B cell (primary cell): ENCODE measurements at regions not wholly inside any gene's neighbourhood (a gene's known extent, or its start where the extent isn't known, plus 50 kb on each side); places are given as distances from the start of the nearest gene placed in this dataset.

ENCODE experiments used
- ATAC-seq: fragments of 200-7000 bp; cut with Tn5 transposase; one replicate; pipeline ENCODE4 v1.10.0; 2021; ENCODE audit warnings: low read depth, mild to moderate bottlenecking, moderate number of reproducible peaks, moderate library complexity
- CTCF ChIA-PET: fragments of 350-600 bp; sonication (Branson Sonifier 250); formaldehyde crosslinking; loops from one replicate; lab custom pipeline; 2021; ENCODE audit warnings: antibody characterized with exemption, inconsistent platforms; lab: Charles Lee
- POLR2A ChIA-PET: fragments of 350-600 bp; sonication (Branson Sonifier 250); formaldehyde crosslinking; loops from one replicate; lab custom pipeline; 2021; ENCODE audit warnings: antibody characterized with exemption; lab: Charles Lee
- DNase-seq: peaks from one replicate; pipeline ENCODE4 v3.0.0; 2013
- H2AFZ ChIP-seq: 2 replicates; pipeline ENCODE4 v1.6.1; 2012; ENCODE audit warnings: mild to moderate bottlenecking, low read depth, low read length; ENCODE audit not compliant: insufficient read depth, poor library complexity, severe bottlenecking
- H3K27ac ChIP-seq, 2 donors: 1 replicate in 1 of 2; 2 replicates in 1 of 2; pipeline ENCODE4 v1.5.1; 2012 to 2013; ENCODE audit warnings: low read length in 2 of 2, mild to moderate bottlenecking in 2 of 2, moderate library complexity in 1 of 2
- H3K27me3 ChIP-seq, 4 experiments: fragments of 200-600 bp in 1 of 4; sonication (generic) in 1 of 4; replicated peaks in 1 of 4; 1 replicate in 2 of 4; 2 replicates in 2 of 4; pipeline versions ENCODE4 v1.6.1 to v1.7.0; 2013 to 2016; ENCODE audit warnings: low read length in 3 of 4, mild to moderate bottlenecking in 2 of 4, mixed read lengths in 1 of 4, moderate library complexity in 1 of 4; ENCODE audit not compliant: insufficient read depth in 4 of 4, control insufficient read depth in 3 of 4; ENCODE audit errors: control extremely low read depth in 1 of 4
- H3K36me3 ChIP-seq, 2 experiments: replicated peaks in 1 of 2; 1 replicate in 1 of 2; 2 replicates in 1 of 2; pipeline versions ENCODE4 v1.6.1 to v1.7.1; 2013; ENCODE audit warnings: low read length in 1 of 2; ENCODE audit not compliant: insufficient read depth in 2 of 2, control insufficient read depth in 1 of 2; ENCODE audit errors: control extremely low read depth in 1 of 2, extremely low read depth in 1 of 2
- H3K4me1 ChIP-seq, 2 donors: fragments of 200-600 bp in 1 of 2; sonication (generic) in 1 of 2; 1 replicate in 1 of 2; 2 replicates in 1 of 2; pipeline versions ENCODE4 v1.5.1 to v1.6.1; 2013 to 2017; ENCODE audit warnings: low read length in 2 of 2; ENCODE audit not compliant: control insufficient read depth in 2 of 2, insufficient read depth in 2 of 2
- H3K4me2 ChIP-seq: replicated peaks from 2 replicates; pipeline ENCODE3; 2012; ENCODE audit warnings: mild to moderate bottlenecking, low read depth, low read length; ENCODE audit not compliant: poor library complexity, severe bottlenecking
- H3K4me3 ChIP-seq, 5 experiments: fragments of 200-600 bp in 1 of 5; sonication (generic) in 1 of 5; 1 replicate in 3 of 5; 2 replicates in 2 of 5; pipeline versions ENCODE4 v1.5.1 to v1.7.0; 2011 to 2016; ENCODE audit warnings: low read length in 4 of 5, mild to moderate bottlenecking in 4 of 5, low read depth in 2 of 5, control low read depth in 1 of 5, moderate library complexity in 1 of 5; ENCODE audit not compliant: insufficient read depth in 1 of 5; ENCODE audit errors: control extremely low read depth in 1 of 5, extremely low read depth in 1 of 5
- H3K79me2 ChIP-seq: fragments of 200-600 bp; sonication (generic); one replicate; pipeline ENCODE4 v1.6.0; 2016; ENCODE audit warnings: low read length; ENCODE audit not compliant: control insufficient read depth, insufficient read depth
- H3K9ac ChIP-seq: fragments of 200-600 bp; sonication (generic); 2 replicates; pipeline ENCODE4 v1.6.1; 2017; ENCODE audit warnings: mild to moderate bottlenecking, low read length, moderate library complexity
- H3K9me3 ChIP-seq, 3 donors: one replicate each; pipeline versions ENCODE4 v1.6.1 to v1.7.1; 2013; ENCODE audit warnings: low read length in 2 of 3; ENCODE audit not compliant: control insufficient read depth in 2 of 3, insufficient read depth in 1 of 3; ENCODE audit errors: control extremely low read depth in 1 of 3
- H4K20me1 ChIP-seq: 2 replicates; pipeline ENCODE4 v1.6.0; 2012; ENCODE audit warnings: mild to moderate bottlenecking, low read length; ENCODE audit not compliant: insufficient read depth, control insufficient read depth, poor library complexity, severe bottlenecking
- H3K27ac Mint-ChIP-seq: one replicate; pipeline ENCODE4 v1.8.0; 2021; ENCODE audit warnings: mixed read lengths
- H3K27me3 Mint-ChIP-seq: one replicate; pipeline ENCODE4 v1.8.0; 2021; ENCODE audit warnings: mixed read lengths
- H3K4me1 Mint-ChIP-seq: one replicate; pipeline ENCODE4 v1.8.0; 2021; ENCODE audit warnings: mixed read lengths
- H3K4me3 Mint-ChIP-seq: one replicate; pipeline ENCODE4 v1.8.0; 2021; ENCODE audit warnings: mixed read lengths
- H3K9me3 Mint-ChIP-seq: one replicate; pipeline ENCODE4 v1.8.0; 2022; ENCODE audit warnings: mixed read lengths; ENCODE audit not compliant: insufficient read depth
- CTCF ChIP-seq: fragments of 200-600 bp; IDR thresholded peaks from one replicate; pipeline ENCODE4 v1.8.0; 2022; ENCODE audit warnings: antibody characterized with exemption, mild to moderate bottlenecking
- EZH2 ChIP-seq: IDR thresholded peaks from 2 replicates; pipeline ENCODE4 v1.6.1; 2012; ENCODE audit warnings: borderline replicate concordance, low read depth, mild to moderate bottlenecking, moderate library complexity, low read length; ENCODE audit not compliant: insufficient read depth, poor library complexity, severe bottlenecking
- WGBS: methylation state at CpG from one replicate; pipeline ENCODE4 v1.1.5; 2013; ENCODE audit warnings: missing lambda C conversion rate; ENCODE audit not compliant: insufficient coverage; 5-methylcytosine and 5-hydroxymethylcytosine counted together
- intact Hi-C: fragments of 100-400 bp; cut with micrococcal nuclease; formaldehyde crosslinking; loops from one replicate; pipeline ENCODE4 v1.10.0; 2022

DNA sequence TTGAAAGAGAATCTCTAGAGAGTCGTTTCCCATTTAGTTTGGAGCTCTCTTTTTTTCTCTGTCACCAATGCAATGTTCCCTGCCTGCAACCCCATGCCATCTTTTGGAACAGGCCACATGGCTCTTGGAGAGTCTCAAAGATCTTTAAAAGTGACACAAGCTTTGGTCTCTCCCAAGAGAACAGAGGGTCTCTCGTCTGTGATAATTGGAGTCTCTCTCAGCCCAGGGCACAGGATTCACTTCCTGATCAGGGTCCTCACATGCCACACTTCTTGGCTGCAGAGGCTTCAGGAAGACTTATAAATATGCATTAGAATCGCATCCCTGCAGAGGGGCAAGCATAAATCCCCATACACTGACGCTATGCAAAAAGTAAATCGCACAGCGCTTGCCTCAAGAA, 240.5 kb downstream of the IRS2 start:
- no peak for ATAC-seq
- no peak overlapping the region for H3K27ac ChIP-seq
- intact Hi-C loops = no loop called here
- no peak overlapping the region for H2AFZ ChIP-seq
- no peak overlapping the region for H3K4me3 Mint-ChIP-seq
- H3K36me3 ChIP-seq = no peaks in the 10 kb centered on the region
- no peak overlapping the region for H3K27ac Mint-ChIP-seq
- DNase-seq = no peak
- no peak overlapping the region for H3K9ac ChIP-seq
- WGBS = 52% methylated on average over 6 of the region's 6 CpGs
- no peaks in the 10 kb centered on the region for H3K4me1 ChIP-seq
- H3K4me3 ChIP-seq = no peak overlapping the region
- TF ChIP-seq CTCF (no peak), EZH2 (no peak)
- H3K9me3 ChIP-seq = no peaks in the 10 kb centered on the region
- ChIA-PET POLR2A (no interaction called here), CTCF (no interaction called here)
- H3K27me3 Mint-ChIP-seq = peaks cover 11% of the 10 kb centered on the region
- H4K20me1 ChIP-seq = no peaks in the 10 kb centered on the region
- H3K9me3 Mint-ChIP-seq = peaks cover 3% of the 10 kb centered on the region
- H3K4me2 ChIP-seq = no peak overlapping the region
- H3K79me2 ChIP-seq = no peaks in the 10 kb centered on the region
- H3K4me1 Mint-ChIP-seq = no peaks in the 10 kb centered on the region
- H3K27me3 ChIP-seq = no peaks in the 10 kb centered on the region

- ChIA-PET CTCF (no interaction called here), POLR2A (no interaction called here)
- Histone ChIP-seq H3K79me2 (no peaks in the 10 kb centered on the region), H3K27ac (no peak overlapping the region), H4K20me1 (no peaks in the 10 kb centered on the region), H3K4me3 (no peak overlapping the region), H3K36me3 (no peaks in the 10 kb centered on the region), H3K4me2 (no peak overlapping the region), H3K27me3 (no peaks in the 10 kb centered on the region), H3K9me3 (peaks cover 0 to 8% (median 0%) of the 10 kb centered on the region in 3 donors), H3K9ac (no peak overlapping the region), H2AFZ (no peak overlapping the region), H3K4me1 (no peaks in the 10 kb centered on the region)
- no peak for ATAC-seq
- DNase-seq = no peak
- no peak overlapping the region for H3K4me3 Mint-ChIP-seq
- H3K4me1 Mint-ChIP-seq = no peaks in the 10 kb centered on the region
- no peak overlapping the region for H3K27ac Mint-ChIP-seq
- peaks cover 11% of the 10 kb centered on the region for H3K27me3 Mint-ChIP-seq
- peaks cover 3% of the 10 kb centered on the region for H3K9me3 Mint-ChIP-seq
- TF ChIP-seq CTCF (no peak), EZH2 (no peak)
- intact Hi-C loops = no loop called here
- no CpG with 5 or more reads among the region's 3 CpGs for WGBS
Observed at GRCh38 chr13:109541081-109541480, 245.3 kb downstream of the IRS2 start.
